IMR-90 (cell line): ENCODE measurements at regions not wholly inside any gene's neighbourhood (a gene's known extent, or its start where the extent isn't known, plus 50 kb on each side); places are given as distances from the start of the nearest gene placed in this dataset.

Experiments used
- ATAC-seq: fragments of 200-7000 bp; cut with Tn5 transposase; 2 replicates; pipeline ENCODE4 v1.9.1; 2020; ENCODE audit warnings: low read depth, mild to moderate bottlenecking, moderate library complexity
- BruUV-seq: library from RNA; stranded (reverse); fragments of 400-500 nt; replicated peaks from 2 replicates; lab custom pipeline; 2021; lab: Mats Ljungman, UMichigan
- CTCF ChIA-PET: fragments of 300-600 bp; formaldehyde crosslinking; extraction: SDS; loops from one replicate; lab custom pipeline; 2021; ENCODE audit warnings: antibody characterized with exemption; lab: Yijun Ruan, JAX
- POLR2A ChIA-PET: fragments of 300-600 bp; sonication (Branson Sonifier 250); formaldehyde crosslinking; loops from one replicate; lab custom pipeline; 2022; ENCODE audit warnings: antibody characterized with exemption; ENCODE audit not compliant: unreplicated experiment; lab: Charles Lee
- DNase-seq: peaks from one replicate; pipeline ENCODE4 v3.0.0; 2013
- H2AFZ ChIP-seq: replicated peaks from 2 replicates; pipeline ENCODE3; 2013; ENCODE audit warnings: low read length, mild to moderate bottlenecking; ENCODE audit not compliant: poor library complexity
- H2AK5ac ChIP-seq: 2 replicates; pipeline ENCODE4 v1.6.1; 2013; ENCODE audit warnings: low read depth, low read length, inconsistent platforms
- H2AK9ac ChIP-seq: replicated peaks from 2 replicates; pipeline ENCODE3; 2013; ENCODE audit warnings: mild to moderate bottlenecking, low read depth, low read length, moderate library complexity; ENCODE audit not compliant: poor library complexity
- H2BK120ac ChIP-seq: 2 replicates; pipeline ENCODE4 v1.6.1; 2013; ENCODE audit warnings: low read depth, low read length, inconsistent platforms
- H2BK15ac ChIP-seq: 3 replicates; pipeline ENCODE4 v1.6.1; 2013; ENCODE audit warnings: low read depth, low read length, inconsistent platforms
- H2BK20ac ChIP-seq: 2 replicates; pipeline ENCODE4 v1.6.1; 2013; ENCODE audit warnings: low read depth, mild to moderate bottlenecking, inconsistent platforms, low read length, moderate library complexity
- H2BK5ac ChIP-seq: 2 replicates; pipeline ENCODE4 v1.6.1; 2013; ENCODE audit warnings: mild to moderate bottlenecking, low read depth, low read length, inconsistent platforms; ENCODE audit not compliant: poor library complexity, severe bottlenecking
- H3K14ac ChIP-seq: replicated peaks from 2 replicates; pipeline ENCODE4 v1.6.1; 2013; ENCODE audit warnings: low read depth, low read length, inconsistent platforms
- H3K18ac ChIP-seq: 2 replicates; pipeline ENCODE4 v1.6.1; 2013; ENCODE audit warnings: low read depth, low read length, control low read depth
- H3K23ac ChIP-seq: 2 replicates; pipeline ENCODE4 v1.6.1; 2013; ENCODE audit warnings: low read depth, low read length, inconsistent platforms
- H3K27ac ChIP-seq: 2 replicates; pipeline ENCODE4 v1.5.1; 2013; ENCODE audit warnings: mild to moderate bottlenecking, control low read depth, low read length; ENCODE audit not compliant: insufficient read depth
- H3K27me3 ChIP-seq: 2 replicates; pipeline ENCODE4 v1.6.1; 2013; ENCODE audit warnings: low read length; ENCODE audit not compliant: control insufficient read depth, insufficient read depth
- H3K36me3 ChIP-seq: 2 replicates; pipeline ENCODE4 v1.6.1; 2013; ENCODE audit warnings: low read length, mixed read lengths; ENCODE audit not compliant: control insufficient read depth, insufficient read depth
- H3K4ac ChIP-seq: 2 replicates; pipeline ENCODE4 v1.6.1; 2013; ENCODE audit warnings: low read depth, low read length, inconsistent platforms
- H3K4me1 ChIP-seq: 2 replicates; pipeline ENCODE4 v1.6.1; 2013; ENCODE audit warnings: low read length, mixed read lengths; ENCODE audit not compliant: control insufficient read depth, insufficient read depth
- H3K4me2 ChIP-seq: 2 replicates; pipeline ENCODE4 v1.6.1; 2013; ENCODE audit warnings: low read depth, mild to moderate bottlenecking, control low read depth, low read length, moderate library complexity
- H3K4me3 ChIP-seq: 2 replicates; pipeline ENCODE4 v1.5.1; 2013; ENCODE audit warnings: low read depth, mild to moderate bottlenecking, control low read depth, low read length, moderate library complexity; ENCODE audit not compliant: insufficient read depth
- H3K56ac ChIP-seq: 2 replicates; pipeline ENCODE4 v1.6.1; 2013; ENCODE audit warnings: low read length, inconsistent platforms; ENCODE audit not compliant: insufficient read depth; ENCODE audit errors: extremely low read depth
- H3K79me1 ChIP-seq, 2 experiments: 2 replicates each; pipeline ENCODE4 v1.6.1; 2013; ENCODE audit warnings: low read length in 2 of 2, inconsistent platforms in 1 of 2, low read depth in 1 of 2
- H3K9ac ChIP-seq: 2 replicates; pipeline ENCODE4 v1.6.1; 2013; ENCODE audit warnings: low read depth, low read length, control low read depth
- H3K9me1 ChIP-seq: 2 replicates; pipeline ENCODE4 v1.6.1; 2013; ENCODE audit warnings: low read length, inconsistent platforms; ENCODE audit not compliant: insufficient read depth
- H3K9me3 ChIP-seq: 2 replicates; pipeline ENCODE4 v1.6.1; 2013; ENCODE audit warnings: low read length; ENCODE audit not compliant: control insufficient read depth, insufficient read depth
- H4K20me1 ChIP-seq: 2 replicates; pipeline ENCODE4 v1.6.1; 2013; ENCODE audit warnings: low read length, inconsistent platforms; ENCODE audit not compliant: insufficient read depth
- H4K5ac ChIP-seq: 2 replicates; pipeline ENCODE4 v1.6.1; 2013; ENCODE audit warnings: mild to moderate bottlenecking, low read depth, low read length, control low read depth
- H4K8ac ChIP-seq, 2 experiments: 2 replicates each; pipeline ENCODE4 v1.6.1; 2013; ENCODE audit warnings: low read depth in 2 of 2, low read length in 2 of 2, control low read depth in 1 of 2, inconsistent platforms in 1 of 2
- H4K91ac ChIP-seq: 2 replicates; pipeline ENCODE4 v1.6.1; 2013; ENCODE audit warnings: low read depth, low read length, inconsistent platforms; ENCODE audit not compliant: insufficient read depth
- BHLHE40 ChIP-seq: fragments of 150-350 bp; IDR thresholded peaks from 2 replicates; pipeline ENCODE4 v1.6.1; 2016; ENCODE audit warnings: mild to moderate bottlenecking, low read depth, low read length
- CEBPB ChIP-seq: IDR thresholded peaks from 2 replicates; pipeline ENCODE4 v1.6.1; 2012; ENCODE audit warnings: low read depth, low read length, improper control_type of control experiment
- CTCF ChIP-seq: conservative IDR thresholded peaks from 2 replicates; pipeline ENCODE4 v1.5.1; 2012; ENCODE audit warnings: mild to moderate bottlenecking, low read depth, low read length, improper control_type of control experiment
- ELK1 ChIP-seq: fragments of 150-350 bp; IDR thresholded peaks from 2 replicates; pipeline ENCODE4 v1.6.1; 2016; ENCODE audit warnings: low read depth, mild to moderate bottlenecking, low read length, moderate library complexity, borderline replicate concordance
- FOS ChIP-seq: fragments of 150-350 bp; IDR thresholded peaks from 2 replicates; pipeline ENCODE4 v1.6.1; 2016; ENCODE audit warnings: low read depth, low read length
- MAFK ChIP-seq: IDR thresholded peaks from 2 replicates; pipeline ENCODE4 v1.6.1; 2012; ENCODE audit warnings: low read depth, low read length, improper control_type of control experiment
- MAZ ChIP-seq: IDR thresholded peaks from 2 replicates; pipeline ENCODE4 v1.6.1; 2012; ENCODE audit warnings: low read depth, mild to moderate bottlenecking, low read length, improper control_type of control experiment, moderate library complexity, borderline replicate concordance
- MXI1 ChIP-seq: IDR thresholded peaks from 2 replicates; pipeline ENCODE4 v1.6.1; 2012; ENCODE audit warnings: low read depth, mild to moderate bottlenecking, low read length, moderate library complexity, borderline replicate concordance
- NFE2L2 ChIP-seq: fragments of 150-350 bp; IDR thresholded peaks from 2 replicates; pipeline ENCODE4 v1.6.1; 2016; ENCODE audit warnings: low read depth, mild to moderate bottlenecking, low read length
- POLR2A ChIP-seq: IDR thresholded peaks from 2 replicates; pipeline ENCODE4 v1.6.1; 2012; ENCODE audit warnings: mild to moderate bottlenecking, low read depth, low read length
- RAD21 ChIP-seq: IDR thresholded peaks from 2 replicates; pipeline ENCODE4 v1.6.1; 2012; ENCODE audit warnings: low read length, improper control_type of control experiment
- RCOR1 ChIP-seq: IDR thresholded peaks from 2 replicates; pipeline ENCODE4 v1.6.1; 2012; ENCODE audit warnings: mild to moderate bottlenecking, low read length, improper control_type of control experiment; ENCODE audit not compliant: insufficient replicate concordance
- RFX5 ChIP-seq: IDR thresholded peaks from 2 replicates; pipeline ENCODE4 v1.8.0; 2012; ENCODE audit warnings: low read depth, mild to moderate bottlenecking, low read length, moderate library complexity
- USF2 ChIP-seq: fragments of 150-350 bp; IDR thresholded peaks from 2 replicates; pipeline ENCODE4 v1.6.1; 2017; ENCODE audit warnings: mild to moderate bottlenecking, antibody characterized with exemption, low read length, low read depth
- WGBS, 2 experiments: methylation state at CpG; one replicate each; pipeline versions ENCODE4 v1.1.5 to v1.1.7; 2013; ENCODE audit warnings: missing lambda C conversion rate in 2 of 2; ENCODE audit not compliant: insufficient read length in 1 of 2; ENCODE audit errors: extremely low coverage in 2 of 2; 5-methylcytosine and 5-hydroxymethylcytosine counted together
- dilution Hi-C: fragments of 300-500 bp; cut with HindIII; formaldehyde crosslinking; loops from one replicate; pipeline ENCODE4 v1.14.3; 2018; ENCODE audit warnings: low sequenced_read_pairs; ENCODE audit not compliant: unreplicated experiment
- in situ Hi-C: fragments of 300-500 bp; cut with MboI; formaldehyde crosslinking; loops from 3 replicates; pipeline ENCODE4 v1.14.3; 2019; ENCODE audit warnings: low sequenced_read_pairs, inconsistent platforms, mixed read lengths
- intact Hi-C: fragments of 100-400 bp; cut with micrococcal nuclease; formaldehyde crosslinking; loops from 2 replicates; pipeline ENCODE4 v1.10.0; 2022

- no peak overlapping the region for H2BK20ac ChIP-seq
- in situ Hi-C loops, result no loop called here
These were observed 467.8 kb downstream of the ZNF608 start for GRCh38 chr5:124278636-124279035.

More at GRCh38 chr5:124278636-124279035, 467.8 kb downstream of the ZNF608 start:
- peaks cover 1% of the 10 kb centered on the region for H3K27me3 ChIP-seq
- H2AFZ ChIP-seq, result no peak overlapping the region
- no peaks in the 10 kb centered on the region for H3K79me1 ChIP-seq
- dilution Hi-C loops, result no loop called here
- H3K9me1 ChIP-seq, result no peaks in the 10 kb centered on the region
- no peak overlapping the region for H4K91ac ChIP-seq
- no peak for DNase-seq
- CTCF ChIA-PET, result interaction anchor here (0.6 kb wide), 1 partner anchor 46 kb away, joined by 3 read pairs; no protein-coding TSS in a partner anchor
- no peak overlapping the region for H2BK5ac ChIP-seq
- H3K4me2 ChIP-seq, result no peak overlapping the region
- H3K23ac ChIP-seq, result no peak overlapping the region
- H3K4ac ChIP-seq, result no peak overlapping the region
- no peaks in the 10 kb centered on the region for H3K4me1 ChIP-seq
- H3K9me3 ChIP-seq, result no peaks in the 10 kb centered on the region
- H2BK120ac ChIP-seq, result no peak overlapping the region
- no peak overlapping the region for H4K5ac ChIP-seq
- no peak for ATAC-seq
- no peak overlapping the region for H2AK5ac ChIP-seq
- TF ChIP-seq CTCF (no peak), ELK1 (no peak), RFX5 (no peak), MXI1 (no peak), MAZ (no peak), USF2 (no peak), POLR2A (no peak), FOS (no peak), BHLHE40 (no peak), CEBPB (no peak), RCOR1 (no peak), NFE2L2 (no peak), RAD21 (no peak), MAFK (no peak)
- H3K56ac ChIP-seq, result no peak overlapping the region
- H3K18ac ChIP-seq, result no peak overlapping the region
- POLR2A ChIA-PET, result interaction anchor here (0.6 kb wide), 1 partner anchor 956 kb away, joined by 3 read pairs; no protein-coding TSS in a partner anchor
- intact Hi-C loops, result no loop called here
- H3K36me3 ChIP-seq, result no peaks in the 10 kb centered on the region
- H3K14ac ChIP-seq, result no peak overlapping the region
- H2BK15ac ChIP-seq, result no peak overlapping the region
- no peaks in the 10 kb centered on the region for H4K20me1 ChIP-seq
- H2AK9ac ChIP-seq, result no peak overlapping the region
- no peak overlapping the region for H3K4me3 ChIP-seq
- no CpG with 5 or more reads among the region's 3 CpGs for WGBS, 2 experiments
- H4K8ac ChIP-seq, result no peak overlapping the region
- H3K27ac ChIP-seq, result no peak overlapping the region
- H3K9ac ChIP-seq, result no peak overlapping the region
- BruUV-seq, result no TSS peak
